ENCODE measurements at regions not wholly inside any gene's neighbourhood (a gene's known extent, or its start where the extent isn't known, plus 50 kb on each side); places are given as distances from the start of the nearest gene placed in this dataset.

GRCh38 chr9:12933957-12934356 lies 159.1 kb downstream of the LURAP1L start:
- peaks cover 0 to 3% (median 0%) of the 10 kb centered on the region in 8 donors for H3K9me3 ChIP-seq
- H3K4me1 ChIP-seq = no peaks in the 10 kb centered on the region
- H3K36me3 ChIP-seq = no peaks in the 10 kb centered on the region
- TF ChIP-seq POLR2A (IDR thresholded peaks at IDR 0.05) (no peak), POLR2AphosphoS5 (IDR thresholded peaks at IDR 0.05) (no peak), CTCF (IDR thresholded peaks at IDR 0.05 in 8 of 11, conservative IDR thresholded peaks at IDR 0.05 in 3 of 11) (no peak)
- no peak overlapping the region for H3K27ac ChIP-seq
- intact Hi-C loops (cut with DNase I; ENCODE audit: low total_unique reads) = no loop called here
- DNase-seq = no peak
- no peaks in the 10 kb centered on the region for H3K27me3 ChIP-seq (replicated peaks in 1 of 7)
- WGBS, 5 donors = 44 to 66% (median 56%) methylated on average over 2 of the region's 2 CpGs
- no peak overlapping the region for H3K4me3 ChIP-seq

GRCh38 chr9:12934545-12935272 lies 159.9 kb downstream of the LURAP1L start:
- intact Hi-C loops (cut with DNase I; ENCODE audit: low total_unique reads) = no loop called here
- no peak for TF ChIP-seq CTCF (IDR thresholded peaks at IDR 0.05 in 8 of 11, conservative IDR thresholded peaks at IDR 0.05 in 3 of 11)
- Histone ChIP-seq H3K4me3 (no peak overlapping the region), H3K4me1 (no peaks in the 10 kb centered on the region), H3K36me3 (no peaks in the 10 kb centered on the region), H3K9me3 (peaks cover 0 to 3% (median 0%) of the 10 kb centered on the region in 8 donors), H3K27me3 (replicated peaks in 1 of 7) (no peaks in the 10 kb centered on the region), H3K27ac (no peak overlapping the region)
- no peak for DNase-seq
- 77 to 88% (median 84%) methylated on average over 6 of the region's 6 CpGs for WGBS, 5 donors

- TF ChIP-seq POLR2AphosphoS5 (IDR thresholded peaks at IDR 0.05) (no peak), POLR2A (IDR thresholded peaks at IDR 0.05) (no peak), CTCF (IDR thresholded peaks at IDR 0.05 in 8 of 11, conservative IDR thresholded peaks at IDR 0.05 in 3 of 11) (no peak)
- no peak overlapping the region for H3K4me3 ChIP-seq
- H3K4me1 ChIP-seq = no peaks in the 10 kb centered on the region
- H3K9me3 ChIP-seq = peaks cover 0 to 3% (median 0%) of the 10 kb centered on the region in 8 donors
- DNase-seq = no peak
- no peak overlapping the region for H3K27ac ChIP-seq
- no peaks in the 10 kb centered on the region for H3K36me3 ChIP-seq
- H3K27me3 ChIP-seq (replicated peaks in 1 of 7) = no peaks in the 10 kb centered on the region
- 69 to 86% (median 79%) methylated on average over 2 of the region's 2 CpGs for WGBS, 5 donors
- intact Hi-C loops (cut with DNase I; ENCODE audit: low total_unique reads) = no loop called here
These were observed 160.9 kb downstream of the LURAP1L start for GRCh38 chr9:12935714-12936113.

- H3K9me3 ChIP-seq = peaks cover 0 to 39% (median 12%) of the 10 kb centered on the region in 8 donors
- H3K27me3 ChIP-seq (replicated peaks in 1 of 7) = no peaks in the 10 kb centered on the region
- intact Hi-C loops (cut with DNase I; ENCODE audit: low total_unique reads) = no loop called here
- no peak overlapping the region for H3K4me3 ChIP-seq
- no peak for TF ChIP-seq POLR2AphosphoS5 (IDR thresholded peaks at IDR 0.05)
- no peak for TF ChIP-seq POLR2A (IDR thresholded peaks at IDR 0.05)
- TF ChIP-seq CTCF (IDR thresholded peaks at IDR 0.05 in 8 of 11, conservative IDR thresholded peaks at IDR 0.05 in 3 of 11) = no peak
- H3K27ac ChIP-seq = no peak overlapping the region
- no peak for DNase-seq
- no peaks in the 10 kb centered on the region for H3K36me3 ChIP-seq
- 87 to 91% (median 89%) methylated on average over 4 of the region's 4 CpGs for WGBS, 5 donors
- H3K4me1 ChIP-seq = no peaks in the 10 kb centered on the region
These were observed 179.6 kb downstream of the LURAP1L start for GRCh38 chr9:12954441-12954840.
